EH (cell line): ENCODE measurements at regions not wholly inside any gene's neighbourhood (a gene's known extent, or its start where the extent isn't known, plus 50 kb on each side); places are given as distances from the start of the nearest gene placed in this dataset.
A peak's percentile ranks its signal among the peaks of the same experiment; 100 is the strongest.

Experiments
- DNase-seq: peaks from one replicate; pipeline ENCODE4 v3.0.0-alpha.2; 2015; ENCODE audit warnings: low read depth

DNA sequence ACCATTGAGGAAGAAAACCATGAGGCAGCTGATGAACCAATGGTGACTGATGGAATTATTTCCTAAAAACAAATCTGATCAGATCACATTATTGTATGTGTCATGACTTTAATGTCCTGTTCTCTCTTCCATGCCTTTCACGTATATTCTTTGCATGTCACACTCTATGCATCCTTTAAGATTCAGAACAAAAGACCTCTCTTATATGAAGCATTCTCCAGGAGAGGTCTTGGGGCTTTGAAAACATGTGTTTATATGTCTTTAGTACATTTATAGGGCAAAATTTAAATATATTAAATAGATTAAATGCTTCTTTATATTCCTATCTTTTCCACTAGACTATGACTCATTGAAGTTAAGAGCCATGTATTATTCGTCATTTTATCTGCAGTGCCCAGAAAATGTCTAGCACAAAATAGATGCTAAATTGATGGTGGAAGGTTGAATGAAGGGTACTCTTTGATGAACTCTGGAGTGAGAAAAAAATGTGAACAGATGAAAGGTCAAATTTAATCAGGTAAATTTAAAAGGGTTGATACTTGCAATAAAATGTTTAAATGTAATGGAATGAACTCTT is 196.3 kb downstream of the PSAT1 start:
- DNase-seq = no peak

DNA sequence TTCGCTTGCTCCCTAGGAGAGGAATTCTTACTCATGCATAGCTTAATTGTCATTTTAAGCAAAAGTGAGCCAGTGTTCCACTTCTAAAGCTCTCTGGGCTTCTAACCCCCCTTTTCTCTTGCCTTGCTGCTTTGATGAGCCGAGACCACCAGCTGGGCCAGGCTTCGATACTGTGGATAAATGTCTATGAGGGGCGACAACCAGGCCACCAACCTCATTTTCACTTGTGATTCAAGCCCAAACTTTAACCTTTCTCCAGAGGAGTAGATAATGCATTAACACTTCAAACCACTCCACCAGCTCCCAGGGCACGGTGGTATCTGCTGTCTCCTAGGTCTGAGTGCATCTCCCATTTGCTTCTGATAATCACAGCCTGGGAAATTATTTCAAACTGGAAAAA is 205.6 kb downstream of the PSAT1 start:
- no peak for DNase-seq

DNA sequence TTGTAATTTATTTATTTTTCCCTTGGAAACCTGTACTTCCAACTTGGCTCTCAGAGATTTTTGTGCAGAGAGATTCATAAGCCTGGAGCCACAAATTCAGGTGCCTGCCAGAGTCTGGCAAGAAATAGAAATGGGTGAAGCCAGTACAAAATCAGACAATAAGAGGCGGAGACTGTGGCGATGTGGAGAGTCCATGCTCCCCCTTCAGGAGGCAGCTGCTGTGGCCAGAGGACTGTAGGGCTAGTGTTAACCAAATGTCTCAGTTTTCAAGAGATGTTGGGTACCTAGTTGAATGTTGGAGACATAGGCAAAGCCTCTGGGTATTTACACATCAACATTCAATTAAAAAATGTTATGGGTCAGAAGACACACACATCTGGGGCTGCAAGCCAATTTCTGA is 208.6 kb downstream of the PSAT1 start:
- DNase-seq = no peak

DNA sequence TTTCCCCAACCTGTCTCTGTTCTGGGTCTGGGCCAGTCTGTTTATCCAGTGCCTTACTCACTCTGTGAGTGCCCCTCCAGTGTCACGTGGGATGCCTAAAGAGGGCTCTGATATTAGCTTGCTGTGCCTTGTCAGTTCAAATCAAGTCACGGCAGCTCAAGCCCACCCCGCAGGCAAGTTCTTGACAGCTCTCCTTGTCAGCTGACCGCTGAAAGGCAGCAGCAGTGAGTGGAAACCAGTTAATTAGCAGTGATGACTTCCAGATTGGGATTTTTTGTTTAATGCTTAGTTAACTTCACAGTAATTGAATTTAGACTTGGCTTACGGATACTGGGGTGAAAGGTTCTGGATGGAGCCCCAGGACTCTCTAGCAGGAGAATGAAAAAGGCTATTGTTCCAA is 210.1 kb downstream of the PSAT1 start:
- DNase-seq = no peak

DNA sequence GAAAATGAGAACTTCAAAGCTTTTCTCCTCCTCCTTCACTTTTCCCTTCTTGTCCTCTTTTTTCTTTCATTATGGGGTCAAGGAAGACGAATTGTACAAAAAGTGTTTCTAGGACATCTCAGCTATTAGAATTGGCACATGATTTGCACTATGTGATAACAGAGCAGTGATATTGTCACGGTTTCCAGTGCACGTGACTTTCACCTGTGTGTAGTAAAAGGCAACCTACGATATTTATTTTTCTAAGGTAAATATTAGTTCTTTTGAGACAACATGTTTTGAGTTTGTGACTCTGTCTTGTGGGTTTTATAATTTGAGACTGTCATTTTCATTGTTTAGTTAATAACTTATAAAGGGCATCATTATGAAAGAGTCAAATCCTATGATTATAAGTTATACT is 213.1 kb downstream of the PSAT1 start:
- no peak for DNase-seq

DNA sequence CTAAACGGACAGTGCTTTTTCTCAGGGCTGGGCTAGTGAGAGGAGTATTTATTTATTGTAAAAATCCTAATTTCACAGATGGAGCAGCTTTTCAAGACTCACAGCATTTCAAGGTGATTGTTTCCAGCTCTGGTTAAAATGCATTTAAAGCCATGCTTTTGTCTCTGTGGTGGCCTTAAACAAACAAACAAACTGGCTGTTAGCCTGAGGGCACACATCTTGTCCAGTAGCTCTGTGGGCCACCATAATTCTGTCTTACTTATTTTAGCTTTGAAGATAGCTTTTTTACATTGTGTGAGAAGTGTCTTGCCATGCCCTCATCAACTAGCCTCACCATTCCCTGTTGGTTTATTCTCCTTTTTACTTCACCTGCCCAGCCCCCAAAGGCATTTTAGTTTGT is 218.2 kb downstream of the PSAT1 start:
- DNase-seq = peak; percentile 15

DNA sequence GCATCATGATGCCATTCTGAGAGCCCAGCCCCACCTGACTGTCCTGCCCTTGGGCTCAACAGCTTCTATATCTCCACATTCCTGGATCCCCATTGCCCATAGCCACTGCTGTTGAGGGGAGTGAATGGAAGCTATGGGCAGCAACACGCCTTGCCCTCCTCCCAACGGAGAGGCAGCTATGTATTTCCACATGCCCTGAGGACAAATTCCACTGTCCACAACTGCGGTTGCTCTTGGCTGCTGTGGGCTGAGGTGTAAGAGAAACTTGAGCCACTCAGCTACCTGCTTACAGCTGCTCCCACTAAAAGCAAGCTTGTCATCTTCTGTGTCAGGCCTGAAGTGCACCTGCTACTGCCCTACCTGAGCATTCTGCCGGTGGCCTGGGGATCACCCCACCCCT is 222.9 kb downstream of the PSAT1 start:
- no peak for DNase-seq

DNA sequence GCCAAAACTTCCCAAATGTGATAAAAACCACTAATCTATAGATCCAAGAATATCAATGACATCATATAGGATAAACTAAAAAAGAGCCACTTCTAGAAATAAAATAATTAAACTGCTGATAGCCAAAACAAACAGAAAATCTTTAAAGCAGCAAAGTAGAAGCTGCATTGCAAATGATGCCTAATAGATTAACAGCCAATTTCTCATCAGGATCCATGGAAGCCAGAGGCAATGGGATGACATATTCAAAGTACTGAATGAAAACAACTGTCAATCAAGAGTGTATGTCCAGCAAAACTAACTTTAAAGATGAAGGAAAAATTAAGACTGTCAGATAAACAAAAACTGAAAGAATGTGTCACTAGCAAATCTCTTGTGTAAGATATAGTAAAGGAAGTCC is 224.8 kb downstream of the PSAT1 start:
- DNase-seq = no peak

DNA sequence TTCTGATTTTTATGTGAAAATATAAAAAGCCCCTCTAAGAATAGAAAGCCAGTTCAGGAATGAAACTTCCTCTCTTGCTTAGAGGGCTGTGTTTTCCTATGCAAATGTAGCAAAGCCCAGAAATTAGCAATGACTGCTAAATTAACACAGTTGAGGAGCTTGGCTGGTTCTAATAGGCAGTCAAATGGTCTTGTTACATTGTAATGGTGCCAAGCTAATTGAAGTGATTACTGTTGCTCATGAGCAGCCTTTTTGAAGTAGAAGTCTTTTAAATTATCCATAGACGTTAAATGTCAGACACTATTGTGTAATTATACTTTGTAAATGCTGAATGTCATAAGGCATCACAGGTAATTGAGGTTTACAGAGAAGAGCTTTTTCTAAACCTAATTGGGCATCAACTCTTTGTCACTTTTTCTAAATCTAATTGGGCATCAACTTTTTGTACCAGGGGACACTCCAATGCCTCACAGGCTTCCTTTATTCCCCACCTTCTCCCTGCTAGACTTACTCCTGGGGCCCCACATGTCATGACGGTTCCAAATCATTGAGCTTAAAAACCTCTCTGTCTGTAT is 229.1 kb downstream of the PSAT1 start:
- DNase-seq = no peak

DNA sequence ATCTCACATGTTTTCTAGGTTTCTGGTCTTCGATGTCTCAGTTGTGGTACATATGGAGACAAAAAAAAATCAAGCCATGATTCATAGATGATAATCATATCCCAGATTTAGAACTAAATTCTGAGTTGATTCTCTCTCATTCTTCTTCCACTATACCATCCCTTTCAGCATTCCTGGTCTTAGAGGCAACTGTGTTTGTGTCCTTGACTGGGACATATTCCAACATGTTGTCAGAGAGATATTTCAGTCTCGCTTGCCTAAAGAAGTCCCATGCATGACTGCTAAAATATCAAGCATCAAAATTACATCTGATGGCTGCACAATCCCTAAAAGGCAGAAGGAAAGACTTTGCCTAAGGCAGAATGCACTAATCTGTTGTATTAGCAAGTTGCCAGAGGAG is 236.6 kb downstream of the PSAT1 start:
- DNase-seq = peak; percentile 57

DNA sequence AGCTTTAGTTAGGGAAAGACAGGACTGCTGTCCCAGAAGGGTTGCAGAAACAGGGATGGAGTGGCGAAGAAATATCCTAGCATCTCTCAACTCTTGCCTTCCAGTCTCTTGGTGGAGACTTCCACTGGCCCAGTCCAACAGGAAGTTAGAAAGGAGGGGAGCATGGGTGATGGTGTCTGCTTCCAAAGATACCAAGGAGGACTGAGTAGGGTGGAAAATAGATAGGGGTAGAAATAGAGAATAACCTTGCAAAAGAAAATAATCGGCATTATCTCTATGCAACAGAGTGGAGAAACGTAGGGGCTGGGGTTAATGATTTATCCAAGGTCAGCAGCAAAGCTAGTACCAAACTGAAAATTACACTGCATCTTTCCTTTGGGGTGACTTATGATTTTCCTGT is 242.3 kb downstream of the PSAT1 start:
- DNase-seq = no peak

DNA sequence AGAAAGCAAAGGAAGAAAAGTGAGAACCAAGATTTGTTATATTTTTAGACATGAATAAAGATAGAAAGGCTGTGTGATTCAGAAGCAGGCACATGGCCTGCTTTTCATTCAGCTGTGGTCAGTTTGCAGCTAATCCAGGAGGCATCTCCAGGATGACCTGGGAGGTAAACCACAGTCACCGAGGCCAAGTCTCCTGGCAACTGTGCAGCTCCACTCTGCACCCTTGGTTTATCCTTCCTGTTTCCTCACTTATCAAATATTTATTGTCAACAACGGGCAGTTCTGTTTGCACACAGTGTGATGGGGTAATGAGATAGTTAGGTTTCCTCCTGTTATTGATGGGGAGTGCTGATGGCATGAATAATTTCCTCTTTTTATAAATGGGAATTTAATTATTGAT is 243.0 kb downstream of the PSAT1 start:
- DNase-seq = peak; percentile 87

DNA sequence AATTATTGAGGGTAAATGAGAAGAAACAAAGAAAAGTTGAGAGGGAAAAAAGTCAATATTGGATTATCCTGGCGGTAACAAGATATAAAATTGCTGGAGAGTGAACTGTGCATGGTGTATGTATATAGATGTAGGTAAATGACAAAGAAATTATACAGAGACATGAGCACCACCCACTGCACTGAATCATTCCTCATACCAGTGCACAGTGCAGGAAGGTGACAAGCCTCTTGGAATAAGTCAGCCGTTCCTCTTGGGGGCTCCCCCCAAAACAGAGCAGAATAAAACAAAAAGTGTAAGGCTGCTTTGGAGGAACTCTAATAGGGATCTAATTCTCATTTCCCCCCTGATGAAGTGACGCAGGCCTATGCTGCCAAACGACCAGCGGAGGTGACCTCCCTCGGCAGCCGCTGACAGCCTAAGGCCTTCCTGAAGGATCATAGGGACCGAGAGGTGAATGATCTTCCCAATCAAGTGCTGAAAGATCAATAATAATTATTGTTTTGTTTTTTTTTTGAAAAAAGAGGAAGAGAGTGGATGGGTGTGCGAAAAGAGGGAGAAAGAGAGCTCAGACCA is 245.0 kb downstream of the PSAT1 start:
- DNase-seq = no peak

DNA sequence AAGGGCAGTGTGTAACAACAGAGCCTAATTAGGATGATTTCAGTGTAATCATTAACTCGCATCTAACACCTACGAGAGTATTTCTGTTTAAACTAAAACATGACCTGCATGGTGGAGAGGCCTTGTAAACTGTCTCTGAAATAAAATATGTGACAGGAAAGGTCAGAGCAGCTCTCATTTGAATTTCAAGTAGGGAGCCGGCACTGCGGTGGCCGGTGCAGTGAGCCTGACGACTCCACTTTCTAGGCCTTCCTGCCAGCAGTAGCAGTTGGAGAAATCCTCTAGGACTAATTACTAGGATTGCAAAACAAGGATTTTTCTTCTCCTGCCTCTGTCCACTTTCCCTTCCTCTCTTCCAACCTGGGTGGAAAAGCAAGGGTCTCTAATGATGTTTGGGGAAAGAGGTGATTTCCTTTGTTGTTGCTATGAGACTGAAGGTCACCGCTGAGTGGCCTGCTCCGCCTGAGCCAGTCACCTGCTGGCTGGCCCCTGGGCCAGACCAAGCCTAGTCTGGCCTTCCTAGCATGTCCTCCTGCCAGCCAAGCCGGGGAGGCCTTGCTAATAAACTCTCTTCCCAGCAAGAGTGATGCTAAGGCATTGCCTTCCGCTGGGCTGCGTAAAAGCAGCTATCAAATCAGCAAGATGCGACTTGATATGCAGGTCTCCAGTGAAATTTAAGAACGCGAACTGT is 245.7 kb downstream of the PSAT1 start:
- DNase-seq = no peak

DNA sequence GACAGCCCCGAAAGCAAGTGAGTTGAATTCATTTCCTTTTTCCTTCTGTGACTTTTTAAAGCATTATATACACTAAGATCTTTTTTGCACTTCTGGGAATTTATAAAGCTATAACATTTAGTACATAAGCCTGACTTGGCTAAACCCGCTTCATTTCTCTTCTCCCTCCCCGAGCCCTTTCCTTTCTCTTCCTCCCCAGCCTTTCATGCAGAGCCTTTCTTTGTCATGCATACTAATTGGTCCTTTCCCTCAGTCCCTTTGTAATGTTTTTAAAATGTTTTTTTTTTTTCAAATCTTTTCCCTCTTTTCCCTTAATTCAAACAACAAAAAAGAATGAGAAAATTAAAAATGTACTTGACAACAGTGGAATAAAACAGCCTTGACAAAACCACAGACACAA is 246.4 kb downstream of the PSAT1 start:
- DNase-seq = no peak

DNA sequence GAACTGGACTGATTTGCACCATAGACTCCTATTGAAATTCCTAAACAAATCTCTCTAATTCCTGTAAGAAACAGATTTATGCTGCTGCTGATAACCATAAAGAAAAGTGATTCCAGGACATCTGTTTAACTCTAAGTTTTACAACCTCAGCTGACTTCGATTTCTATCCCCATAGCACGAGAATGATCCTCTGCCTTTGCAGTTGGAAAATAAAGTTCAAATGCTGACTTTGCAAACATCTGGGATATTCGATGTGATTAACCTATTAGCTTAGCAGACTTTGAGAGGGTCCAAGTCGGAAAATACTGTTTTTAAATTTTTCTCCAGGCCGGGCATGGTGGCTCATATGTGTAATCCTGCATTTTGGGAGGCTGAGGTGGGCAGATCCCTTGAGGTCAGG is 247.3 kb downstream of the PSAT1 start:
- no peak for DNase-seq

DNA sequence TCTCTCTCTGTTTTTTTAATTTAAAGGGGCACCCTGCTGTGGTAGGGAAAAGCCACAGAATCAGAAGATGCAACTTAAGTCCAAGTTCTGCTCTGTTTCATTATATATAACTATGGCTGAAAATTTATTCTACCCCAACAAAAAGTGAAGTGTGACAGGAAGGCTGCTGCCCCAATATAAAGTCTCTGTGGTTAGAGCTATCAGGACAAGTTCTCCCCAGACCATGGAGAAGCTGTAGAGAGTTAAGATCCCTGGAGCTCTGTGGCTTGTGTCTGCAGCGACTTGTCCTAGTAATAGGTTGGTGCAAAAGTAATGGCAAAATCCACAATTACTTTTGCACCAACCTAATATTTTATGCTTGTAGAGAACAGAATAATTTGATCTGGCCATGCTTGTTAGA is 250.9 kb downstream of the PSAT1 start:
- no peak for DNase-seq

DNA sequence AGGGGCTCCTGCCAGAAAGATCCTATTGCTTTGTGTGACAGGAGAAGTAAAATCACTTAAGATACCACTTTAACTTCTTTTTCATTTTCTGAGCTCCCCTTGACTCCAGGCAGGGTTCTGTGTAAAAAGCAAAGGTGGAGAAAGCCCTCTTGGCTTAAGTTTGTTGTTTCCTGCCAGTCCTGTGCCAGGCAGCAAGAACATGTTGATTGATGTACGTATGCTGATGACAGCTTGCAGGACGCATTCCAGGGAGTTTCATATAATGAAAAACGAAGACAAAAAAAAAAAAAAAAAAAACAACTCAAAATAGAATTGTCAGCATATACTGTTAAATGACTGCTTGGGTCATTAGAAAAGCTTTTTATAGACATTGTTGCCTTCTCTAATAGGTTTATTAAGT is 251.7 kb downstream of the PSAT1 start:
- DNase-seq = no peak

DNA sequence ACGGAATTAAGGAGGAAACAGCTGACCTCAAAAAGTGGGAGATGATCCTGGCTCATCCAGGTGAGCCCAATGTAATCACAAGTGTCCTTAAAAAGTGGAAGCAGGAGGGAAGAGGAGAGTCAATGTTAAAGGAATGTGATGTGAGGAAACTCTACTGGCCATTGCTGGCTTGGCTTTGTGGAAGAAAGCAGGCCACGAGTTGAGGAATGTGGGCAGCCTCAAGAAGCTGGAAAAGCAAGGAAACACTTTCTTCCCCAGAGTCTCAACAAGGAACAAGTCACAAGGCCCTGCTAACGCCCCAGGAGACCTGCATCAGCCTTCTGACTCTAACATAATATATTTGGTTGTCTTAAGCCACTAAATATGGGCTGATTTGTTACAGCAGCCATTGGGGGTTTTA is 252.8 kb downstream of the PSAT1 start:
- peak; percentile 60 for DNase-seq

DNA sequence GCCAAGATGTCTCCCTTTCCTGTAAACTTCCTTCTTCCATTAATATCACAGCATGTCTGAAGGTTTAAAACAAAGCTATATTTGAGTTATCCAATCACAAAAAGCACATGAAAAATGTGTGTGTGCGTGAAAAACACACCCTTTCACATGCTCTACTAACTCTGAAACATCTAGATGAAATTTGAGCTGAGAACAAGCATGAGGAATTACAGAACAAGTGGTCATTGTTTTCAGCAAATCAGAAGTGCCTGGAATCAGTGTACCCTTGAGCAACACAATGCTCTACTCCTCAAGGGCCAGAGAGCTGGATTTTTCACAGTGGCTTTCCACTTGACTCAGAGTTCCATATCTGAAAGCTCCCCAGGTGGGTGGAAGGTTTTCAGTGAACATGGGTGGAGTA is 255.9 kb downstream of the PSAT1 start:
- no peak for DNase-seq

DNA sequence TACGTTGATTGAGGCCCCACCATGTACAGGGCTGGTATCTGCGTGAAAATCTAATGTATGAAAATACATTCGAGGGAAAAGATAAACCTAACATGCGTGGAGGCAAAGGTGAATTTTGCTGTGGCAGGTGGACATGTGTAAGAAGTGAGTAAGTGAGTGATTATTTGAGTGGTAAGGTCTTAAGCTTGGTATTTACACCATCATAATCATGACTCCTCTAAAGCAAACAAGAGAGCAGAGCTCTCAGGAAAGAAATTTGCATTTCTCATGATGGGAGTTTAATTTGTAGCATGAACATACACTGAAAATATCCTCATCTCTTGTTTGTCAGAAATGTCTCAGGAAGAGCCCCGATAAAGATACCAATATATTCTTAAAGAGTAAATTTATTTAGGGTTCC is 260.6 kb downstream of the PSAT1 start:
- no peak for DNase-seq

DNA sequence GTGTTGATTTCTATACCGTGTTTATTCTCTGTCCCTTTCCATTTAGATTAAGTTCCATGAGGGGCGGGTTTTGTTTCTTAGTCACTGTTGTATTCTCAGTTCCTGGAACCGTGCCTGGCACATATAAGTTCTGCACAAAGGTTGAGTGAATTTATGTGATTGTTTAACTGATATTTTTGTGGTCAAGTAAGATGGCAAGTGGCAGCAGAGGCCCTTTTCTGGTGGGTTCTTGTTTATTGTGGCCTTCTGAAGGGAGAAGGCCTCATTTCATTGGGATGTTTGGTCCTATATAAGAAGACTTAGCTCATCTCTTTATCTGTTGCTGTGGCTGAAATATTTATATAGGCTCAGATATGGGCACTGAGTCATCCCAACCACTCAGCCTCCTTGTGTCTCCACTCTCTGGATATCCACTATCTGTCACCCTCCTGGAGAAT is 262.5 kb downstream of the PSAT1 start:
- peak; percentile 88 for DNase-seq

DNA sequence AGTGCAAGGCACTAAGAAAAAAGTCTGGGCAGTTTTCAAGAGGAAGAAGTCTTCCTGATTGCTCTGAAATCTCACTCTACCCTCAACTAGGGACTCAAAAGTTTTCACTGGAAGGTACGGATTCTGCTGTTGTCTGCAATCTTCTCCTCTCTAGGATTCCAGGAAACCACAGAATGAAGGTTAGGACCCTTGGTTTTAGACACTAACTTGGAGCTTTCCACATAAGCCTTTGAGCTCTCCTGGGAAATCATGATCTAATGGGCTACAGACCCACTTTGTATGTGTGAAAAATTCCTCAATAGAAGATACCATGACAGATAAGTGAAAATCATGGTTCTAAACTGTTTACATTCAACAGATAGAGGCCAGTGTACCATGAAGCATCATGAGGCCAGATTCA is 265.1 kb downstream of the PSAT1 start:
- DNase-seq = peak; percentile 11

DNA sequence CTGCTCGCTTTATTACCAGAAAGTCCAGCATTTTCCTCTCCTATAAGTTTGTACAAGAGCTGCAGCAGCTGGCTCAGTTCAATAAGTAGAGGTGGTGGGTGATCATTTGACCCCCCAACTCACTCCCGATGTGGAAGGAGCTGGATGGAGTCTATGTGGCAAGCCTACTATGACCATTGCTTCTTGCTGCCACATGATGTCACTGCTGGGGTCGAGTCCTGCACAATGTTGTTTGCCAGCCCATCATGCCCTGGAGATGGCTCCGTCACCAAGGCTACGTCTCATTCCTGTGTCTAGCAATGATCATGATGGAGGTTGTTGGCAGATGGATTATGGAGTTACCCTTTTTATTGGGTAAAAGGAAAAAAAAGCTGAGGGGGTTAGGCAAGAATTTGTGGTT is 266.3 kb downstream of the PSAT1 start:
- no peak for DNase-seq
